Endothelial cell of umbilical vein (primary cell): ENCODE measurements at regions not wholly inside any gene's neighbourhood (a gene's known extent, or its start where the extent isn't known, plus 50 kb on each side); places are given as distances from the start of the nearest gene placed in this dataset.

Source experiments
- JUN ChIP-seq: IDR thresholded peaks from 2 replicates; pipeline ENCODE4 v1.6.1; 2011; ENCODE audit warnings: borderline replicate concordance, low read depth; ENCODE audit not compliant: insufficient read length, insufficient read depth
- TF ChIP-seq, protein P1 (sequence below), 2 donors: IDR thresholded peaks; 1 replicate in 1 of 2; 2 replicates in 1 of 2; pipeline ENCODE4 v1.5.1; 2011; ENCODE audit warnings: low read length in 2 of 2, mild to moderate bottlenecking in 2 of 2, moderate library complexity in 2 of 2, control low read depth in 1 of 2, inconsistent platforms in 1 of 2, low read depth in 1 of 2; ENCODE audit not compliant: insufficient read depth in 1 of 2; ENCODE audit errors: extremely low read depth in 1 of 2

GRCh38 chr7:153382641-153383101 is 623.1 kb downstream of the ACTR3B start:
- TF ChIP-seq, protein P1, sequence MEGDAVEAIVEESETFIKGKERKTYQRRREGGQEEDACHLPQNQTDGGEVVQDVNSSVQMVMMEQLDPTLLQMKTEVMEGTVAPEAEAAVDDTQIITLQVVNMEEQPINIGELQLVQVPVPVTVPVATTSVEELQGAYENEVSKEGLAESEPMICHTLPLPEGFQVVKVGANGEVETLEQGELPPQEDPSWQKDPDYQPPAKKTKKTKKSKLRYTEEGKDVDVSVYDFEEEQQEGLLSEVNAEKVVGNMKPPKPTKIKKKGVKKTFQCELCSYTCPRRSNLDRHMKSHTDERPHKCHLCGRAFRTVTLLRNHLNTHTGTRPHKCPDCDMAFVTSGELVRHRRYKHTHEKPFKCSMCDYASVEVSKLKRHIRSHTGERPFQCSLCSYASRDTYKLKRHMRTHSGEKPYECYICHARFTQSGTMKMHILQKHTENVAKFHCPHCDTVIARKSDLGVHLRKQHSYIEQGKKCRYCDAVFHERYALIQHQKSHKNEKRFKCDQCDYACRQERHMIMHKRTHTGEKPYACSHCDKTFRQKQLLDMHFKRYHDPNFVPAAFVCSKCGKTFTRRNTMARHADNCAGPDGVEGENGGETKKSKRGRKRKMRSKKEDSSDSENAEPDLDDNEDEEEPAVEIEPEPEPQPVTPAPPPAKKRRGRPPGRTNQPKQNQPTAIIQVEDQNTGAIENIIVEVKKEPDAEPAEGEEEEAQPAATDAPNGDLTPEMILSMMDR (IDR thresholded peaks at IDR 0.05; ENCODE audit: extremely low read depth in 1 of 2, insufficient read depth in 1 of 2, low read depth in 1 of 2, low read length in 2 of 2) = no peak
- no peak for TF ChIP-seq JUN
